Keratinocyte (primary cell): ENCODE measurements at regions not wholly inside any gene's neighbourhood (a gene's known extent, or its start where the extent isn't known, plus 50 kb on each side); places are given as distances from the start of the nearest gene placed in this dataset.

Experiments
- DNase-seq: peaks from one replicate; pipeline ENCODE4 v3.0.0-alpha.2; 2011; ENCODE audit warnings: low read depth, missing footprints, low spot score
- FAIRE-seq: peaks from 2 replicates; lab custom pipeline; 2011; peaks lifted over from hg19 to GRCh38; lab: Jason Lieb, UNC
- H2AFZ ChIP-seq: 2 replicates; pipeline ENCODE4 v1.6.0; 2012; ENCODE audit warnings: low read length, control low read depth, inconsistent platforms; ENCODE audit not compliant: control insufficient read depth
- H3K27ac ChIP-seq: 2 replicates; pipeline ENCODE4 v1.5.1; 2011; ENCODE audit warnings: low read length; ENCODE audit not compliant: control insufficient read depth, insufficient read depth
- H3K27me3 ChIP-seq: 3 replicates; pipeline ENCODE4 v1.6.0; 2011; ENCODE audit warnings: low read length; ENCODE audit not compliant: control insufficient read depth, insufficient read depth; ENCODE audit errors: extremely low read depth
- H3K36me3 ChIP-seq, 2 experiments: 2 replicates in 1 of 2; 3 replicates in 1 of 2; pipeline ENCODE4 v1.5.1; 2011; ENCODE audit warnings: low read length in 2 of 2, mild to moderate bottlenecking in 1 of 2; ENCODE audit not compliant: control insufficient read depth in 2 of 2, insufficient read depth in 2 of 2; ENCODE audit errors: extremely low read depth in 1 of 2
- H3K4me1 ChIP-seq: 3 replicates; pipeline ENCODE4 v1.5.1; 2011; ENCODE audit warnings: low read length; ENCODE audit not compliant: control insufficient read depth, insufficient read depth; ENCODE audit errors: extremely low read depth
- H3K4me2 ChIP-seq: 3 replicates; pipeline ENCODE4 v1.6.0; 2011; ENCODE audit warnings: low read depth, low read length; ENCODE audit not compliant: control insufficient read depth, insufficient read depth; ENCODE audit errors: extremely low read depth
- H3K4me3 ChIP-seq, 3 experiments: fragments of 200-600 bp in 1 of 3; sonication (generic) in 1 of 3; 2 replicates in 2 of 3; 3 replicates in 1 of 3; pipeline ENCODE4 v1.5.1; 2011 to 2016; ENCODE audit warnings: low read length in 3 of 3, mild to moderate bottlenecking in 3 of 3, control low read depth in 2 of 3, inconsistent platforms in 1 of 3, low read depth in 1 of 3, mixed read lengths in 1 of 3, mixed run types in 1 of 3, moderate library complexity in 1 of 3; ENCODE audit not compliant: control insufficient read depth in 2 of 3, insufficient read depth in 2 of 3; ENCODE audit errors: extremely low read depth in 1 of 3
- H3K79me2 ChIP-seq: 2 replicates; pipeline ENCODE4 v1.6.0; 2012; ENCODE audit warnings: low read length; ENCODE audit not compliant: control insufficient read depth, insufficient read depth
- H3K9ac ChIP-seq: 3 replicates; pipeline ENCODE4 v1.6.0; 2011; ENCODE audit warnings: low read length; ENCODE audit not compliant: control insufficient read depth, insufficient read depth; ENCODE audit errors: extremely low read depth
- H3K9me1 ChIP-seq: 3 replicates; pipeline ENCODE4 v1.6.0; 2011; ENCODE audit warnings: low read length; ENCODE audit not compliant: control insufficient read depth, insufficient read depth; ENCODE audit errors: extremely low read depth
- H3K9me3 ChIP-seq: 2 replicates; pipeline ENCODE4 v1.5.1; 2012; ENCODE audit warnings: low read depth, low read length; ENCODE audit not compliant: control insufficient read depth
- H4K20me1 ChIP-seq: 3 replicates; pipeline ENCODE4 v1.6.0; 2011; ENCODE audit warnings: low read length; ENCODE audit not compliant: control insufficient read depth, insufficient read depth; ENCODE audit errors: extremely low read depth
- CTCF ChIP-seq, 3 experiments: IDR thresholded peaks in 1 of 3; conservative IDR thresholded peaks in 1 of 3; optimal IDR thresholded peaks in 1 of 3; 2 replicates in 2 of 3; 3 replicates in 1 of 3; pipeline versions ENCODE3 to v1.5.1; 2011; ENCODE audit warnings: low read length in 3 of 3, mild to moderate bottlenecking in 3 of 3, moderate library complexity in 2 of 3, control low read depth in 1 of 3, inconsistent platforms in 1 of 3; ENCODE audit not compliant: insufficient read depth in 2 of 3; ENCODE audit errors: extremely low read depth in 1 of 3
- EZH2 ChIP-seq: IDR thresholded peaks from one replicate; pipeline ENCODE4 v1.6.1; 2012; ENCODE audit warnings: inconsistent platforms, mild to moderate bottlenecking, low read length, moderate library complexity
- dilution Hi-C: fragments of 300-500 bp; cut with MboI; formaldehyde crosslinking; loops from one replicate; pipeline ENCODE4 v1.7.0; 2020; ENCODE audit warnings: low sequenced_read_pairs; ENCODE audit not compliant: extremely low pct_ligation_motif_present

- Histone ChIP-seq H3K27me3 (no peaks in the 10 kb centered on the region), H3K27ac (no peak overlapping the region), H3K9me3 (no peaks in the 10 kb centered on the region), H3K4me1 (no peaks in the 10 kb centered on the region), H2AFZ (no peak overlapping the region), H3K4me3 (no peak overlapping the region), H3K36me3 (no peaks in the 10 kb centered on the region), H4K20me1 (no peaks in the 10 kb centered on the region), H3K9me1 (no peaks in the 10 kb centered on the region), H3K9ac (no peak overlapping the region), H3K79me2 (no peaks in the 10 kb centered on the region), H3K4me2 (no peak overlapping the region)
- no peak for TF ChIP-seq CTCF (optimal IDR thresholded peaks at IDR 0.05 in 1 of 3, IDR thresholded peaks at IDR 0.05 in 1 of 3, conservative IDR thresholded peaks at IDR 0.05 in 1 of 3; ENCODE audit: extremely low read depth in 1 of 3, insufficient read depth in 2 of 3, low read length in 3 of 3)
- no peak for TF ChIP-seq EZH2
- dilution Hi-C loops, result no loop called here
- DNase-seq, result no peak
- FAIRE-seq, result no peak
Measured at GRCh38 chr13:90238413-90238812, 1109.1 kb upstream of the MIR17HG start.

GRCh38 chr13:90239130-90239529, 1108.4 kb upstream of the MIR17HG start:
- TF ChIP-seq EZH2 (no peak), CTCF (optimal IDR thresholded peaks at IDR 0.05 in 1 of 3, IDR thresholded peaks at IDR 0.05 in 1 of 3, conservative IDR thresholded peaks at IDR 0.05 in 1 of 3; ENCODE audit: extremely low read depth in 1 of 3, insufficient read depth in 2 of 3, low read length in 3 of 3) (no peak)
- dilution Hi-C loops, result no loop called here
- Histone ChIP-seq H2AFZ (no peak overlapping the region), H3K9ac (no peak overlapping the region), H3K27me3 (no peaks in the 10 kb centered on the region), H3K36me3 (no peaks in the 10 kb centered on the region), H3K4me1 (no peaks in the 10 kb centered on the region), H3K4me3 (no peak overlapping the region), H3K79me2 (no peaks in the 10 kb centered on the region), H3K4me2 (no peak overlapping the region), H3K9me1 (no peaks in the 10 kb centered on the region), H3K27ac (no peak overlapping the region), H3K9me3 (no peaks in the 10 kb centered on the region), H4K20me1 (no peaks in the 10 kb centered on the region)
- DNase-seq, result no peak
- FAIRE-seq, result no peak
